ENCODE measurements at regions not wholly inside any gene's neighbourhood (a gene's known extent, or its start where the extent isn't known, plus 50 kb on each side); places are given as distances from the start of the nearest gene placed in this dataset.
"Not testable (repeated sequence)": the region's sequence is repeated elsewhere in the genome, so short reads cannot be mapped to it uniquely, and the experiment has no call there.

DNA sequence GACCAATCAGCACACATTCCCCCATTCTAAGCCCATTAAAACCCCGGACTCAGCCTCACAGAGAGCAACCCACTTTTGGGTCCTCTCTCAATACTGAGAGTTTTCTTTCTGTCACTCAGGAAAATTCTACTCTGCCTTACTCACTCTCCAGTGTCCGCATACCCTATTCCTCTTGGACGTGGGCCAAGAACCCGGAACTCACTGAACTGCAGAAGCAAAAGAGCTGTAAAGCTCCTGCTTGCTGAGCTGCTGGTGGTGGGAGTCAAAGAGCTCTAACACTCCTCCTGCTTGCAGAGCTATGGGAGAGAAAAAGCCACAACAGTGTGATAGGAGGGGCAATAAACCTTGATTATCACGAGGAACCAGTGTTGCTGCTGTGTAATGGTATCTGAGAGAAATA lies 386.9 kb downstream of the POM121L12 start:
- no peak overlapping the region for H3K27ac Mint-ChIP-seq

DNA sequence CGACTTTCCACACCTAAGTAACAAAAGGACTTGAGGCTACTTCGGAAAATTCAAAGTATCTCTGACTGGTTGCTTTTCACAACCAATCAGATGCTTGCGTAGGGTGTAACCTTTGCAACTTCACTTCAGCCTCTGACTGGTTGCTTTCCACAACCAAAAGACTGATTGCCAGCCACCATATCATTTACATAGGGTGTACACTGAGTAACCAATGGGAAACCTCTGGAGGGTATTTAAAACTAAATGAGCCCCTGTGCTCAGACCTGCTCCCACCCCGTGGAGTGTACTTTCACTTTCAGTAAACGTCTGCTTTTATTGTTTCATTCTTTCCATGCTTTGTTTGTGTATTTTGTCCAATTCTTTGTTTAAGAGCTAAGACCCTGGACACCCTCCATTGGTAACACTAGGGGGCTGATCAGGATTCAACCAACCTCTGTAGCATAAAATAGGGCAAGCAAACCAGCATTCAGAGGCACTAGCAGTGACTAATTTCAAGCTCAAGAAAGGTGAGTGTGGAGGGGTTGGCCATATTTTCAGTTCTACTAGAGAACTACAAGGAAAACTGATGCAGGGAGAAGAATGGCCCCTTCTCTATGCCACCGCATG lies 390.8 kb downstream of the POM121L12 start:
- H3K9me3 Mint-ChIP-seq = peaks cover 10 to 23% of the 10 kb centered on the region in 2 donors
- ATAC-seq (no peak), DNase-seq (ENCODE audit: low spot score in 2 of 2) (no peak)
- H3K36me3 Mint-ChIP-seq = no peaks in the 10 kb centered on the region
- no peak overlapping the region for H3K27ac Mint-ChIP-seq

More for the DNA sequence above, 386.9 kb downstream of the POM121L12 start:
- ATAC-seq (no peak), DNase-seq (ENCODE audit: low spot score in 2 of 2) (no peak)
- H3K36me3 Mint-ChIP-seq = no peaks in the 10 kb centered on the region
- peaks cover 20 to 22% of the 10 kb centered on the region in 2 donors for H3K9me3 Mint-ChIP-seq

DNA sequence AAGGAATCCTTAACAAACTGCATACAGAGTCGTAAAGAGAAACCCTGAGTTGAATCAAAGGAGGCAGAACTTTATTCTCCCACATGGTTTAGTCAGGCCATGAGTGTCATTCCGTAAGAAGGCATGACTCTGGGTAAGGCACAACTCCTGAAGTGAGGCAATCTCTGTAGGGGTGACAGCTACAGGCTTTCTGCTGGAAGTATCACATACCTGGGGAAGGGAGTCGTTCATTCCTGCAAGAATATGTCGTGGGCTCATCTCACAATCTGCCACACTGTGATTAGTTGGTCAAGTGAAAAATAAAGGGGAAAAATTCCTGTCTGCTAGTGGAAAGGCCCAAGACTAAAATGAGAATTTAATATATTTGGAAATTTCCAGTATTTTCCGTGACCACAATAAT lies 392.6 kb downstream of the POM121L12 start:
- Mint-ChIP-seq H3K36me3 (no peaks in the 10 kb centered on the region), H3K27ac (no peak overlapping the region), H3K9me3 (peaks cover 10 to 19% of the 10 kb centered on the region in 2 donors)
- ATAC-seq (no peak), DNase-seq (ENCODE audit: low spot score in 2 of 2) (no peak)

GRCh38 chr7:53431901-53432300 lies 396.5 kb downstream of the POM121L12 start:
- Mint-ChIP-seq H3K36me3 (no peaks in the 10 kb centered on the region), H3K9me3 (peaks cover 2 to 9% of the 10 kb centered on the region in 2 donors), H3K27ac (no peak overlapping the region)
- DNase-seq (ENCODE audit: low spot score in 2 of 2) (no peak), ATAC-seq (no peak)

DNA sequence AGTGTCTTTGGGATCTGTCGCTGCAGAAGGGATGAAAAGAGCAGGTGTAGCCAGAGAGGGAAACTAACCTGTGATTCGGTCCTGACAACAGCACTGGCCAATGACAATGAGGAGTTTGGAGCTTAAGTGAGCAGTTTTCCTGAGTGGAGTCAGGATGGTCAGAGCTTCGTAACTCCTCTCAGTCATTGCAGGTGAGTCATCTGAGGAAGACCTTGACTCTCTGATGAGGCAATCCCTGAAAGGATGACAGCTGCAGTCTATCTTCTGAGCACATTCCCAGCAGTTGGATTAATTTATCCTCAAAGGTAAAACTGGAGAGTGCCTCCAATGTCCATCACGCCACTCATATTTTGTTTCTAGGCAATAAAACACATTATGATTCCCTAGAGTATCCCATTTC lies 401.9 kb downstream of the POM121L12 start:
- Mint-ChIP-seq H3K36me3 (no peaks in the 10 kb centered on the region), H3K9me3 (peaks cover 5 to 8% of the 10 kb centered on the region in 2 donors), H3K27ac (no peak overlapping the region)
- no peak for ATAC-seq
- DNase-seq (ENCODE audit: low spot score in 2 of 2) = no peak

GRCh38 chr7:53446170-53446569 lies 410.7 kb downstream of the POM121L12 start:
- H3K36me3 Mint-ChIP-seq = no peaks in the 10 kb centered on the region
- H3K9me3 Mint-ChIP-seq = peaks cover 11 to 16% of the 10 kb centered on the region in 2 donors
- no peak for ATAC-seq
- no peak overlapping the region for H3K27ac Mint-ChIP-seq
- DNase-seq (ENCODE audit: low spot score in 2 of 2) = no peak

GRCh38 chr7:53458636-53459035 lies 423.2 kb downstream of the POM121L12 start:
- Mint-ChIP-seq H3K27ac (no peak overlapping the region), H3K9me3 (peaks cover 7 to 14% of the 10 kb centered on the region in 2 donors), H3K36me3 (no peaks in the 10 kb centered on the region)
- DNase-seq (ENCODE audit: low spot score in 2 of 2) = no peak
- no peak for ATAC-seq

DNA sequence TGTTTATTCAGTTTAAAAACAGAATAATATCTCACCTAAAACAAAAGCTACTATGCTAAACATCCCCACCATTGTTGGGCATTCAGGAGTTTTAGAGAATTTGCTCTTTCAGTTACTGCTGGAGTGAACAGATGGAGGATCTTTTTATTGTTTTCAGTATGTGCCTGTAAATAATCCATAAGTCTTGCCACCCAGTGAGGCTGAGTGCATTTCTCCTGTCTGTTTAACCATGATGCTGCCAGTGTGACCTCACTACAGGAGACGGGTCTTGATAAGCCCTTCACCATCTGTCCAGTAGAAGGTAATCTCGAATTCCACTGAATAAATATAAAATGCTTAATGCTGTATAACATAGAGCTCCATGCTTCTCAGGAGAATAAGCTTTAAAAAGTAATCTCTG lies 430.9 kb downstream of the POM121L12 start:
- ATAC-seq = no peak
- H3K9me3 Mint-ChIP-seq = peaks cover 9 to 19% of the 10 kb centered on the region in 2 donors
- no peak overlapping the region for H3K27ac Mint-ChIP-seq
- H3K36me3 Mint-ChIP-seq = no peaks in the 10 kb centered on the region
- no peak for DNase-seq (ENCODE audit: low spot score in 2 of 2)

- Mint-ChIP-seq H3K36me3 (no peaks in the 10 kb centered on the region), H3K27ac (no peak overlapping the region), H3K9me3 (peaks cover 14 to 26% of the 10 kb centered on the region in 2 donors)
- DNase-seq (ENCODE audit: low spot score in 2 of 2) (no peak), ATAC-seq (no peak)
Measured at GRCh38 chr7:53470336-53470970, 435.0 kb downstream of the POM121L12 start.

GRCh38 chr7:53473371-53473770 lies 437.9 kb downstream of the POM121L12 start:
- peaks cover 0 to 4% of the 10 kb centered on the region in 2 donors for H3K36me3 Mint-ChIP-seq
- no peak for DNase-seq (ENCODE audit: low spot score in 2 of 2)
- ATAC-seq = no peak
- H3K27ac Mint-ChIP-seq = no peak overlapping the region
- H3K9me3 Mint-ChIP-seq = peaks cover 19 to 26% of the 10 kb centered on the region in 2 donors

GRCh38 chr7:53475776-53476175 lies 440.3 kb downstream of the POM121L12 start:
- no peak overlapping the region for H3K27ac Mint-ChIP-seq
- ATAC-seq (no peak), DNase-seq (ENCODE audit: low spot score in 2 of 2) (no peak)
- H3K9me3 Mint-ChIP-seq = peaks cover 24 to 34% of the 10 kb centered on the region in 2 donors
- H3K36me3 Mint-ChIP-seq = peaks cover 0 to 4% of the 10 kb centered on the region in 2 donors

GRCh38 chr7:53476566-53476965 lies 441.1 kb downstream of the POM121L12 start:
- ATAC-seq = no peak
- no peak for DNase-seq (ENCODE audit: low spot score in 2 of 2)
- Mint-ChIP-seq H3K27ac (no peak overlapping the region), H3K9me3 (peaks cover 24 to 35% of the 10 kb centered on the region in 2 donors), H3K36me3 (peaks cover 0 to 4% of the 10 kb centered on the region in 2 donors)

DNA sequence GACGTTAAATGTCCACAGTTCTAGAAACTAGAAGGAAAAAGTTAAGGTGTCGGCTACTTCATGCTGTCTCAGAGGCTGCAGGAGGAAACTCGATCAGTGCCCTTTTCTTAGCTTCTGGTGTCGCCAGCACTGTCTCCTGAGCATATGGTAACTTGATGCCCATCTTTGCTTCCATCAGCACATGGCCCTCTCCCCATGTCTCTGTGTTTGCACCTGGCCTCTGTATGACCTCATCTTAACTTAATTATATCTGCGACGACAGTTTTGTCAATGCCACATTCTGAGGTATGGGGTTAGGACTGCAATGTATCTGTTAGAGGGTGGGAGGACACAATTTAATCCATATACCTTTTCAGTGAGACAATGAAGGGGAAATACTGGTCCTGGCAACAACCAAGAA lies 449.9 kb downstream of the POM121L12 start:
- ATAC-seq (no peak), DNase-seq (ENCODE audit: low spot score in 2 of 2) (no peak)
- no peaks in the 10 kb centered on the region for H3K36me3 Mint-ChIP-seq
- H3K27ac Mint-ChIP-seq = no peak overlapping the region
- H3K9me3 Mint-ChIP-seq = peaks cover 8 to 44% of the 10 kb centered on the region in 2 donors

DNA sequence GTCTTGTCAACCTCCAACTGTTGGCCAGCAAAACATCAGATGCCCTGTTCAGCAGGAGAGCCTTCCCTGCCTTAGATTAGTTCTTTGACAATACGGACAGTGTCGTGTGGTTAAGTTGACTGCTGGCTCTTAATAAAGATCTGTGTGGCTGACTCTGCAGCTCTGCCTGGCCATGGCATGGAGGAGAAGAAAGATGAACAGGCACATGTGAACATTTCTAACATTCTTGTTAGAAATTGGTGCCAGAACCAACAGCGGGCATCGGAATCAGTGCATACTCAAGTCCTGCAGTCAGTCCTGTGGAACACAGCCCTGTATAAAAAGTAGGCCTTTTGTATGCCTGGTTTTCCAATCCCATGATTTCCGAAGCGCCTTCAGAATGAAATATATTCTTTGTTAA lies 455.6 kb downstream of the POM121L12 start:
- H3K36me3 Mint-ChIP-seq = no peaks in the 10 kb centered on the region
- H3K27ac Mint-ChIP-seq = no peak overlapping the region
- peaks cover 4 to 32% of the 10 kb centered on the region in 2 donors for H3K9me3 Mint-ChIP-seq
- no peak for DNase-seq (ENCODE audit: low spot score in 2 of 2)
- ATAC-seq = no peak

DNA sequence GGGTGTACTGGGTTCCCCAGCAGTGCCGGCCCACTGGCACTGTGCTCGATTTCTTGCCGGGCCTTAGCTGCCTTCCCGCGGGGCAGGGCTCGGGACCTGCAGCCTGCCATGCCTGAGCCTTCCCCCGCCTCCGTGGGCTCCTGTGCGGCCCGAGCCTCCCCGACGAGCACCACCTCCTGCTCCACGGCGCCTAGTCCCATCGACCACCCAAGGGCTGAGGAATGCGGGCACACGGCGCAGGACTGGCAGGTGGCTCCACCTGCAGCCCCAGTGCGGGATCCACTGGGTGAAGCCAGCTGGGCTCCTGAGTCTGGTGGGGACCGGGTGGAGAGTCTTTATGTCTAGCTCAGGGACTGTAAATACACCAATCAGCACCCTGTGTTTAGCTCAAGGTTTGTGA lies 459.7 kb downstream of the POM121L12 start:
- H3K9me3 Mint-ChIP-seq = peaks cover 0 to 10% of the 10 kb centered on the region in 2 donors
- H3K36me3 Mint-ChIP-seq; H3K27ac Mint-ChIP-seq; ATAC-seq; DNase-seq (ENCODE audit: low spot score in 2 of 2): not testable (repeated sequence)

DNA sequence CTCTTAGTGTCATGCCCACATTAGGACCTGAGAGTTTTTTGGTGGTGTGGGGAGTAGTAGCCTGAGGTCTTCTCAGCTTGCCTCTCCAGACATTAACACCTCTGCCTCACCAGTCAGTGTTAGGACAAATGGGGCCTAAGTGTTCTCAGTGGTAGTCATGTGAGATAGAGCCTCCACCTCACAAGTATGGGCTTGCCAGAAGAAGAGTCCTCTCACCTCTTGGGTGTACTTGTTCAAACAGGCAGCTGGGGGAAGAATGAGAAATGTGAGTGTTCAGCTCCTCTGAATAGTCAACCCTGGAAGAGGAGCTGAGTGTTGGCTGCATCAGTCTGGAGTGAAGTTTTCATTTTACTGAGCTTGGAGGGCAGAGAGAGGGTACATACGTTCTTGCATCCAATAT lies 464.6 kb downstream of the POM121L12 start:
- peaks cover 7% of the 10 kb centered on the region in 2 donors for H3K9me3 Mint-ChIP-seq
- ATAC-seq = no peak
- DNase-seq (ENCODE audit: low spot score in 2 of 2) = no peak
- no peak overlapping the region for H3K27ac Mint-ChIP-seq
- peaks cover 0 to 5% of the 10 kb centered on the region in 2 donors for H3K36me3 Mint-ChIP-seq

- H3K27ac Mint-ChIP-seq = no peak overlapping the region
- H3K9me3 Mint-ChIP-seq = peaks cover 19 to 20% of the 10 kb centered on the region in 2 donors
- no peak for DNase-seq (ENCODE audit: low spot score in 2 of 2)
- H3K36me3 Mint-ChIP-seq = peaks cover 0 to 5% of the 10 kb centered on the region in 2 donors
- ATAC-seq = no peak
Measured at GRCh38 chr7:53504914-53505313, 469.5 kb downstream of the POM121L12 start.

- H3K9me3 Mint-ChIP-seq = peaks cover 21 to 23% of the 10 kb centered on the region in 2 donors
- H3K27ac Mint-ChIP-seq = no peak overlapping the region
- ATAC-seq (no peak), DNase-seq (ENCODE audit: low spot score in 2 of 2) (no peak)
- no peaks in the 10 kb centered on the region for H3K36me3 Mint-ChIP-seq
Measured at GRCh38 chr7:53518319-53518718, 482.9 kb downstream of the POM121L12 start.

Measured in activated naive CD4-positive, alpha-beta T cell treated with anti-CD3 and anti-CD28 coated beads, Interleukin-2, amount 50 U/mL, for 72 hours (primary cell).